Stimulated activated CD4-positive, alpha-beta T cell treated with anti-CD3 and anti-CD28 coated beads, Interleukin-4, amount 100 ng/mL, for 4 hours (primary cell): ENCODE measurements at regions not wholly inside any gene's neighbourhood (a gene's known extent, or its start where the extent isn't known, plus 50 kb on each side); places are given as distances from the start of the nearest gene placed in this dataset.
"Not testable (repeated sequence)": the region's sequence is repeated elsewhere in the genome, so short reads cannot be mapped to it uniquely, and the experiment has no call there.

Source experiments
- DNase-seq, 2 experiments: peaks; one replicate each; pipeline ENCODE4 v3.0.0-alpha.2; 2020

GRCh38 chr7:68816491-68816890, 781.8 kb upstream of the AUTS2 start:
- no peak for DNase-seq

DNA sequence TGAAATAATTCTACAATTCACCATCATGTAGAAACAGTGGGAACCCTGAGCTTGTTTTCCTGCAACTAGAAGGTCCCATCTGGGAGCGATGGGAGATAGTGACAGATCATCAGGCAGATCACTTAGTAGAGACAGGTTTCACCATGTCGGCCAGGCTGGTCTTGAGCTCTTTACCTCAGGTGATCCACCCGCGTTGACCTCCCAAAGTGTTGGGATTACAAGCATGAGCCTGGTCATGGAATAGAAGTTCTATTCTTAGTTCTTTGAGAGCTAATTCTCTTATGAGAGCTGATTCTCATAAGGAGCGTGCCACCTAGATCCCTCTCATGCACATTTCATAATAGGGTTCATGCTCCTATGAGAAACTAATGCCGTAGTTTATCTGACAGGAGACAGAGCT, 778.0 kb upstream of the AUTS2 start:
- DNase-seq = no peak

DNA sequence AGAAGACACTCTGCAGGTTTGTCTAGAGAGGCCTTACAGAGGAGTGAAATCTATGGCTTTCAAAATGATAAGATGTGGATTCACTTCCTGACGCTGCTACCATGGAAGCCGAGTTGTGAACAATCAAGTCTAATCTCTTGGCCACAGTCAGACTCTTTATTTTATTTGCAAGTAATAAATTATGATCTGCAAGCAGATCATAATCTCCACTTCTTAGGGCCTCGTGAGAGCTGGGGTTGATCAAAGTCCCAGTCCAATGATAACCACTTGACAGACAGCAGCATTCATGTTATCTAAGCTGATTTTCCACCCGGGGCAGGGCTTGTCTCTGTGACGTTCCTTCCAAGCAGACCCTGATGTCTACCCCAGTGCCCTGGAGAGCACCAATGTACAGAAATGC, 776.4 kb upstream of the AUTS2 start:
- no peak for DNase-seq

DNA sequence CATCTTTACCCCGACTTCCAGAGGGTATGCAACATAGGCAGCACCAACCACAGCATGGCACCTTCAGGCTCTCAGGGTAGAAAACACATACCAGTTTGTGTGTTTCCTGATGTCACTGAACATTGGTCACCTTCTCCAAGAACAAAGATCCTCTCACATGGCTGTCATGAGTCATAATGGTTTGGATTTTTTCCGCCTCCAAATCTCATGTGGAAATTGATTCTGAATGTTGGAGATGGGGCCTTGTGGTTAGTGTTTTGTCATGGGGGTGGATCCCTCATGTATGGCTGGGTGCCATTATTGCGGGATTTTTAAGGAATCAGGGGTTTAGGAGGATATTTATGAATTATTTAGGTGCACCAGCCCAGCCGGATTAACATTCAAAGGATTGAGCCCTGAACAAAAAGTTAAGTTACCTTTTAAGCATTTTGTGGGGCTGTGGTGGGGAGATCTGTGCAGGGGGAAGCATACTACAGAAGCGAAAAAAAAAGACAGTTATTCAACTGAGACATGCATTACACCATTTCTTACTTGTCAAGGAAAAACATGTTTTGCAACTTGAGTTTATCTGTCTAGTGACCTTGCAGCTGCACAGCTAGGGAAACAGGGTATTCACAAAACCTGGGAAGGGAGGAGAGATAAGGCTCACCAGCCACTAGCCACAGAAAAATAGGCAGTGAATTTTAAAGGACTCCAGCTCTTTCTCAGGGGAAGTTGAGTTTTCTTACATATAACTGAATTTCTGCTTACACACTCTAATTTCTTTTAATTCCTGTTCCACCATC, 774.1 kb upstream of the AUTS2 start:
- no peak for DNase-seq

DNA sequence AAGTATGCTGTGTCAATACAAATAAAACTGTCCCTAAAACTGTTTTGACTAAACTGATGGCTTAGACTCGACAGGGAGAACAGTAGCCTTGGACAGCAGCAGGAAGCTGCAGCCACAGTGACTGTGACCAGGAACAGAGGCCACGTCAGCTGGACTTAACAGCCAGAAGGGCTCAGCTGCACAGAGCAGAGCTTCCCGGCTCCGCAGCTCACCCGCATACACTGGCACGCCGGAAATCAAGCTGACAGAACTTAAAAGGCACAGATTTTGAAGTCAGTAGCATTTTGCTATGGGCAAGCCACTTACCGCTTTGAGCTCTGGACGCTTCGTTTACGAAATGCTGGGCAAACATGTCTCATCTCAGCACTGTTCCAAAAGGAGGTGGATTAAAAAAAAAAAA, 769.7 kb upstream of the AUTS2 start:
- DNase-seq = no peak

GRCh38 chr7:68833422-68833821, 764.9 kb upstream of the AUTS2 start:
- DNase-seq = no peak

- no peak for DNase-seq
Observed at GRCh38 chr7:68839014-68839413, 759.3 kb upstream of the AUTS2 start.

GRCh38 chr7:68840991-68841390, 757.3 kb upstream of the AUTS2 start:
- DNase-seq = no peak

DNA sequence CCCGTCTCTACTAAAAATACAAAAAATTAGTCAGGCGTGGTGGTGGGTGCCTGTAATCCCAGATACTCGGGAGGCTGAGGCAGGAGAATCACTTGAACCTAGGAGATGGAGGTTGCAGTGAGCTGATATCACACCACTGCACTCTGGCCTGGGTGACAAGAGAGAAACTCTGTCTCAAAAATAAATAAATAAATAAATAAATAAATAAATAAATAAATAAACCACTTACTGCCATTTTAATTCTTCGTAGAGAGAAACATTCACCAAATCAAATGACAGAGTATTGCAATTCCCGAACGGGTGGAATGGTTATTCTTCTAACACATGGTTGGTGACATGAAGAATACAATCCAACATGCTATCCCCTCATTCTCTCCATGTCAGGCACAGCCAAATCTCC, 754.3 kb upstream of the AUTS2 start:
- DNase-seq = not testable (repeated sequence)

- no peak for DNase-seq
Observed at GRCh38 chr7:68846811-68847325, 751.4 kb upstream of the AUTS2 start.

DNA sequence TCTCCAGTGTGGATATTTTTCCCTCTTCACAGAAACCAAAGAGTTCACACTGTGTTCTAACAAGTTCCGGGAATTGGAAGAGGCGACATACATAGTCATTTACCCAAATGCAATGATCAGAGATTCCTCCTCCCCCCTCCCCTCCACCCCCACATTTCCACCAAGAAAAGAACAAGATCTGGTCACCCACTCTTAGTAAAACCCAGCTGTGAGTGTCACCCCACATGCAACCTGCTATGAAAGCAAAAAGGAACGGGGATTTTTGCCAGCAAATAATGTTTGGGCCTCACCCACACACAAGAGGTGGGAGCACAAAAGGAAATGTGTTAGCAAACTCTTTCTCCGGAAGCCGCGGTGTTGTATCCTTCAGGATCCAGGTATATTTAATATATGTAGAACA, 745.0 kb upstream of the AUTS2 start:
- no peak for DNase-seq

DNA sequence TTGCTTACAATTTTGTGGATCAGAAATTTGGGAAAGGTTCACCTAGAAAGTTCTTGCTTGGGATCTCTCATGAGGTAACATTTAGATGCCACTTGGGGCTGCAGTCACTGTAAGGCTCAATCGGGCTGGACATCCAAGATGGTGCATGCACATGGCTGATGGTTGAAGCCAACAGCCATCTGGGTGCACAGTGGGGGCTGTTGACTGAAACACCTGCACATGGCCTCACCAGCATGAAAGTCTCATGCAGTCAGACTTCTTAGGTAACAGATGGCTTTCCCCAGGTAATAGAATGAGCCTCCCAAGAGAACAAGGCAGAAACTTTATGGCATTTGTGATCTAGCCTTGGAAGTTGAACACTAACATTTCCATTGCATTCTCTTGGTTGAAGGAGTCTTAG, 740.7 kb upstream of the AUTS2 start:
- no peak for DNase-seq

DNA sequence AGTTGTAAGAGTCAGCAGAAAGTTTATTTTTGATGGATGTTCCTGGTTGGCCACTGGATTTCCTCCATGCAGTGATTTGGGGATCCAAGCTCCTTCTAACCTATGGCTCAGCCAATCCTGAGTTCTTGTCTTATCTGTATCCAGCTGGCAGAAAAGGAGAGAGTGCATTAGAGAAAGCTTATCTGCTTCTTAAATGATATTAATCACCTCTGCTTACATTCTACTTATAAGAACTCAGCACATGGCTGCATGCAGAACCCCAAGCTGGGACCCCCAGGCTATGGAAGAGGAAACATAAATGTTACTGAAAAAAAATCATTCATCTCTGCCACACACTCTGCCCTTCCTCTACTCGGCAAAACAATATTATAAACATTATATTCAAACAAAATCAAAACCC, 739.8 kb upstream of the AUTS2 start:
- DNase-seq = no peak

DNA sequence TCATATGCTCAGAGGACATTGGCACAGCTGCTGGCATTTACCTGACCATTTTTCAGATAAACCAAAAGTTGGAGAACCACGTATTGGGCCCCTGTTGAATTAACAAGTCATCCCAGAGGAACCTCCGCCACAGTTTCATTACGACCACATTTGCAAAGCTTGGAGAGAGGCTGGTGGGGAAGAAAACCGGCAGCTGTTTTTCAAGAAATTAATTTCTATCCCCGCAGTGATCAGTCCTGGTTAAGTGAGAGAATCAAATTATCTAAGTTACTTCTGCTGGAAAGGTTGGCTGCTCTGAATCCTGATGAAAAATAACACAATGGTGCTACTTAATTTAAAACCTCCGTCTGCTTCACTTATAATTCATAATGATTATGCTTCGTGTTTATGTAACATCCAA, 737.1 kb upstream of the AUTS2 start:
- DNase-seq = no peak

DNA sequence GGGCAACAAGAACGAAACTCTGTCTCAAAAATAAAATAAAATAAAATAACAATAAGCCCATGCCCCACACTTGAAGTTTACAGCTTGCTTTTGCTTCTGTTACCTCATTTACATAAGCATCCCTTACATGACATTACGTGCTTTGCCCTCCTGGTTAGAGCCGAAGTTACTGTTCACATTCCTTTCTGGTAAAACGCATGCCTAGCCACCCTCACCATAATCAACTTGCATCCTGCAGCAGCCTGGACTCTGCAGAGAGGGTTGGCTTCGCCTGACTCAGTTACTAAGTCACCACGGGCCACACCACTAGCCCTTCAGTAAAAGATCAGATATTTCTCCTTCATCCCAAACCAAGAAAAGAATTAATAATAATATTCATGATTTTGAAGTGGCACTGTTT, 736.0 kb upstream of the AUTS2 start:
- no peak for DNase-seq

- DNase-seq = no peak
Observed at GRCh38 chr7:68862736-68863135, 735.5 kb upstream of the AUTS2 start.

DNA sequence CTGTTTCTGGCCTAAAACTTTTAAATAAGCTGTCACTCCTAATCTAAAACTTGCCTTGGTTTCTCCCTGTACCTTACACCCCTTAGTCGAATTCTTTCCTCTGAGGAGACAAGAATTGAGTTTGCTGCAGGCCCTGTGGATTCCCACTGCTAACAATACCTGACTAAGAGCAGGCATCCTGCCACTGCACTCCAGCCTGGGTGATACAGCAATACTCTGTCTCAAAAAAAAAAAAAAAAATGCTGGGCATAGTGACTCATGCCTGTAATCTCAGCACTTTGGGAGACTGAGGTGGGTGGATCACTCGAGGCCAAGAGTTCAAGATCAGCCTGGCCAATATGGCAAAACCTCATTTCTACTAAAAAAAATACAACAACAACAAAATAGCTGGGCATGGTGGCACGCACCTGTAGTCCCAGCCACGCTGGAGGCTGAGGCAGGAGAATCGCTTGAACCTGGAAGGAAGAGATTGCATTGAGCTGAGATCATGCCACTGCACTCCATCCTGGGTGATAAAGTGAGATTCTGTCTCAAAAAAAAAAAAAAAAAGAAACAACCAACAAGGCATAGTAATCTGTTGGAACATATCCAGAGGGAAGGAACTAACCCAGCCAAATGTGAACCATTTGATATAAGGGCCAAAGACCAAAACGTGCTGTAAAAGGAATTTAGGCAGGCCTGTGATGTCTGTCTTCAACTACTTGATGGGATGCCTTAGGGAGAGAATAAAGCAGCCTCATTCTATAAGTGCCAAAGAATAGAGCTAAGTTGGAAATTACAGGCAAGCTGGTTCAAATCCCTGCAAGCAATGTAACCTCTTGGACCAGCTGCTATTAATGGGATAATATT, 732.7 kb upstream of the AUTS2 start:
- DNase-seq = no peak

DNA sequence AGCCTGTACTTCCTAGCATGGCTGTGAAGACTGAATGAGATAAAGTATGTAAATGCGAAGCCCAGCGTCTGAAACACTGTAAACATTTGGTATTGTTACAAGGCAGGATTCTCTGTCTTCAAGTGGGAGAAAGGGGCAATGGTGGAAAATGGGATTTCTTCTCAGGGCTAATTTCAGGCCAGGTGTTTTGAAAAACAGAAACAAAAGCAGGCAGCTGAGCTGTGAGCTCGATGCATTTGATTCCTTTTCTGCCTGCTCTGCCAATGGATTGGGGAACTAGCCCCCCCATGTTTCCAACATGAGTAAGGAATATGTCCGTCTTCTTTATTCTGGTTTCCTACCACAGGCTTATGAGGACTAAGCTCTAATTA, 732.1 kb upstream of the AUTS2 start:
- no peak for DNase-seq

GRCh38 chr7:68866721-68867120, 731.6 kb upstream of the AUTS2 start:
- not testable (repeated sequence) for DNase-seq

DNA sequence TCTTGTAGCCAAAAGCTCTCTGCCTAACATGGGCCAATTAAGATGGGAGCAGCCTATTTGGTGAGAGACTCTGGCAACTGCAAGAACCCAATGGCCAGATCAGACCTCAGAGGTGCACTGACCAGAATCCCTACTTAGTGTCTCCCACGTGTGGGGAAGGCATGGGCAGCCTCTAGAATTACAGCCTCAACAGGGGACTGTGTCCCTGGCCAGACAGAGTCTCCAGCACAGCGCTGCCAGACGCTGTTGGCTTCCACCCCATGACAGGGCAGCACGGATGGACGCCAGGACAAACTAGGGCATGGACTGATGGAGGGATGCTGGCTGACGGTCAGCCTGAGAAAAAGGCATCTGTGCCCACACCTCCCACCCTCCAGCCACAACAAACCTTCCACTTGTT, 729.3 kb upstream of the AUTS2 start:
- no peak for DNase-seq

GRCh38 chr7:68873616-68874015, 724.7 kb upstream of the AUTS2 start:
- no peak for DNase-seq

GRCh38 chr7:68875857-68876256, 722.4 kb upstream of the AUTS2 start:
- DNase-seq = no peak

DNA sequence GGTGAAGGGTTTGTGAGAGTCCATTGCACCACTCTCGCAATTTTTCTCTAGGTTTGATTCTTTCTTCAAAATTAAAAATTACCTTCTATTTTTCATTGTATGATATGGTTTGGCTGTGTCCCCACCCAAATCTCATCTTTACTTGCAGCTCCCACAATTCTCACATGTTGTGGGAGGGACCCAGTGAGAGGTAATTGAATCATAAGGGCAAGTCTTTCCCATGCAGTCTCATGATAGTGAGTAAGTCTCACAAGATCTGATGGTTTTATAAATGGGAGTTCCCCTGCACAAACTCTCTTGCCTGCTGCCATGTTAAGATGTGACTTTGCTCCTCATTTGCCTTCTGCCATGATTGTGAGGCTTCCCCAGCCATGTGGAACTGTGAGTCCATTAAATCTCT, 711.2 kb upstream of the AUTS2 start:
- DNase-seq = not testable (repeated sequence)

GRCh38 chr7:68888971-68889385, 709.3 kb upstream of the AUTS2 start:
- DNase-seq = no peak
